Caco-2 (cell line): ENCODE measurements at regions not wholly inside any gene's neighbourhood (a gene's known extent, or its start where the extent isn't known, plus 50 kb on each side); places are given as distances from the start of the nearest gene placed in this dataset.
"Not testable (repeated sequence)": the region's sequence is repeated elsewhere in the genome, so short reads cannot be mapped to it uniquely, and the experiment has no call there.

Source experiments
- BruUV-seq: library from RNA; stranded (reverse); fragments of 400-500 nt; replicated peaks from 2 replicates; lab custom pipeline; 2021; lab: Mats Ljungman, UMichigan
- CTCF ChIA-PET: fragments of 300-600 bp; sonication (Branson Sonifier 250); formaldehyde crosslinking; loops from one replicate; lab custom pipeline; 2022; ENCODE audit warnings: antibody characterized with exemption; lab: Charles Lee
- POLR2A ChIA-PET: fragments of 300-600 bp; sonication (Branson Sonifier 250); formaldehyde crosslinking; loops from one replicate; lab custom pipeline; 2022; ENCODE audit warnings: antibody characterized with exemption; lab: Charles Lee
- DNase-seq, 2 experiments: peaks; one replicate each; pipeline versions ENCODE4 v3.0.0 to v3.0.0-alpha.2; 2020 to 2022
- H3K27me3 ChIP-seq: replicated peaks from 2 replicates; pipeline ENCODE4 v1.6.0; 2011; ENCODE audit warnings: low read length; ENCODE audit not compliant: control insufficient read depth, insufficient read depth
- H3K36me3 ChIP-seq: 2 replicates; pipeline ENCODE4 v1.5.1; 2011; ENCODE audit warnings: low read length; ENCODE audit not compliant: control insufficient read depth, insufficient read depth
- H3K4me1 ChIP-seq: fragments of 250-450 bp; sonication (Bioruptor Pico); 2 replicates; pipeline ENCODE4 v1.5.1; 2020; ENCODE audit warnings: mild to moderate bottlenecking
- H3K4me3 ChIP-seq: 2 replicates; pipeline ENCODE4 v1.5.1; 2011; ENCODE audit warnings: low read depth, mild to moderate bottlenecking, control low read depth, low read length
- H3K9me3 ChIP-seq: fragments of 250-450 bp; sonication (Bioruptor Pico); 2 replicates; pipeline ENCODE4 v1.5.1; 2020; ENCODE audit warnings: mild to moderate bottlenecking, moderate library complexity
- H3K27ac Mint-ChIP-seq: one replicate; pipeline ENCODE4 v1.8.0; 2022; ENCODE audit warnings: mixed read lengths; ENCODE audit not compliant: unreplicated experiment
- H3K27me3 Mint-ChIP-seq: one replicate; pipeline ENCODE4 v1.8.0; 2022; ENCODE audit warnings: mixed read lengths; ENCODE audit not compliant: insufficient read depth, unreplicated experiment
- H3K36me3 Mint-ChIP-seq: one replicate; pipeline ENCODE4 v1.8.0; 2022; ENCODE audit warnings: mild to moderate bottlenecking, mixed read lengths; ENCODE audit not compliant: insufficient read depth, unreplicated experiment
- H3K4me1 Mint-ChIP-seq: one replicate; pipeline ENCODE4 v1.8.0; 2022; ENCODE audit warnings: low read depth, mixed read lengths; ENCODE audit not compliant: unreplicated experiment
- H3K4me3 Mint-ChIP-seq: one replicate; pipeline ENCODE4 v1.8.0; 2022; ENCODE audit warnings: mild to moderate bottlenecking, moderate library complexity, mixed read lengths; ENCODE audit not compliant: unreplicated experiment
- H3K9me3 Mint-ChIP-seq: one replicate; pipeline ENCODE4 v1.8.0; 2022; ENCODE audit warnings: mixed read lengths; ENCODE audit not compliant: unreplicated experiment
- CTCF ChIP-seq, 2 experiments: fragments of 200-600 bp in 1 of 2; IDR thresholded peaks; 1 replicate in 1 of 2; 2 replicates in 1 of 2; pipeline versions ENCODE4 v1.5.1 to v1.8.0; 2011 to 2022; ENCODE audit warnings: antibody characterized with exemption in 1 of 2, control low read depth in 1 of 2, inconsistent platforms in 1 of 2, low read depth in 1 of 2, low read length in 1 of 2, mild to moderate bottlenecking in 1 of 2, moderate library complexity in 1 of 2; ENCODE audit not compliant: insufficient read depth in 1 of 2, severe bottlenecking in 1 of 2, unreplicated experiment in 1 of 2
- intact Hi-C: fragments of 100-400 bp; cut with micrococcal nuclease; formaldehyde crosslinking; loops from one replicate; pipeline ENCODE4 v1.10.0; 2022; ENCODE audit not compliant: unreplicated experiment

- Histone ChIP-seq H3K9me3 (no peaks in the 10 kb centered on the region), H3K27me3 (no peaks in the 10 kb centered on the region), H3K4me3 (no peak overlapping the region), H3K36me3 (no peaks in the 10 kb centered on the region), H3K4me1 (no peaks in the 10 kb centered on the region)
- Mint-ChIP-seq H3K4me1 (no peaks in the 10 kb centered on the region), H3K36me3 (no peaks in the 10 kb centered on the region), H3K27ac (no peak overlapping the region), H3K27me3 (peaks cover 6% of the 10 kb centered on the region), H3K4me3 (no peak overlapping the region), H3K9me3 (no peaks in the 10 kb centered on the region)
- ChIA-PET POLR2A (no interaction called here), CTCF (no interaction called here)
- no peak for DNase-seq
- BruUV-seq, result no TSS peak
- intact Hi-C loops, result no loop called here
- no peak for TF ChIP-seq CTCF (IDR thresholded peaks at IDR 0.05; ENCODE audit: insufficient read depth in 1 of 2, low read depth in 1 of 2, low read length in 1 of 2, severe bottlenecking in 1 of 2, unreplicated experiment in 1 of 2)
Observed at GRCh38 chrX:150119323-150119722, 181.0 kb upstream of the EOLA2 start.

- H3K9me3 ChIP-seq, H3K27me3 ChIP-seq, POLR2A ChIA-PET, H3K27me3 Mint-ChIP-seq, intact Hi-C loops, H3K4me1 Mint-ChIP-seq, DNase-seq, CTCF ChIA-PET, H3K36me3 Mint-ChIP-seq, H3K4me3 ChIP-seq, BruUV-seq, H3K4me3 Mint-ChIP-seq, H3K27ac Mint-ChIP-seq, H3K4me1 ChIP-seq, H3K9me3 Mint-ChIP-seq, H3K36me3 ChIP-seq: not testable (repeated sequence)
Observed at GRCh38 chrX:150125045-150125444, 186.8 kb upstream of the EOLA2 start.

GRCh38 chrX:150127216-150127615, 188.9 kb upstream of the EOLA2 start:
- Histone ChIP-seq H3K27me3 (no peaks in the 10 kb centered on the region), H3K9me3 (no peaks in the 10 kb centered on the region), H3K36me3 (no peaks in the 10 kb centered on the region), H3K4me1 (no peaks in the 10 kb centered on the region), H3K4me3 (no peak overlapping the region)
- Mint-ChIP-seq H3K27ac (no peak overlapping the region), H3K27me3 (peaks cover 3% of the 10 kb centered on the region), H3K9me3 (no peaks in the 10 kb centered on the region), H3K4me3 (no peak overlapping the region), H3K36me3 (no peaks in the 10 kb centered on the region), H3K4me1 (no peaks in the 10 kb centered on the region)
- intact Hi-C loops, result no loop called here
- DNase-seq, result no peak
- no TSS peak for BruUV-seq
- TF ChIP-seq CTCF (IDR thresholded peaks at IDR 0.05; ENCODE audit: insufficient read depth in 1 of 2, low read depth in 1 of 2, low read length in 1 of 2, severe bottlenecking in 1 of 2, unreplicated experiment in 1 of 2), result no peak
- ChIA-PET CTCF (no interaction called here), POLR2A (no interaction called here)
